Stimulated activated CD4-positive, alpha-beta T cell treated with anti-CD3 and anti-CD28 coated beads, Interleukin-2, amount 100 ng/mL, for 4 hours (primary cell): ENCODE measurements at regions not wholly inside any gene's neighbourhood (a gene's known extent, or its start where the extent isn't known, plus 50 kb on each side); places are given as distances from the start of the nearest gene placed in this dataset.
"Not testable (repeated sequence)": the region's sequence is repeated elsewhere in the genome, so short reads cannot be mapped to it uniquely, and the experiment has no call there.

ENCODE experiments used
- DNase-seq: peaks from one replicate; pipeline ENCODE4 v3.0.0-alpha.2; 2020; ENCODE audit warnings: low read depth

DNA sequence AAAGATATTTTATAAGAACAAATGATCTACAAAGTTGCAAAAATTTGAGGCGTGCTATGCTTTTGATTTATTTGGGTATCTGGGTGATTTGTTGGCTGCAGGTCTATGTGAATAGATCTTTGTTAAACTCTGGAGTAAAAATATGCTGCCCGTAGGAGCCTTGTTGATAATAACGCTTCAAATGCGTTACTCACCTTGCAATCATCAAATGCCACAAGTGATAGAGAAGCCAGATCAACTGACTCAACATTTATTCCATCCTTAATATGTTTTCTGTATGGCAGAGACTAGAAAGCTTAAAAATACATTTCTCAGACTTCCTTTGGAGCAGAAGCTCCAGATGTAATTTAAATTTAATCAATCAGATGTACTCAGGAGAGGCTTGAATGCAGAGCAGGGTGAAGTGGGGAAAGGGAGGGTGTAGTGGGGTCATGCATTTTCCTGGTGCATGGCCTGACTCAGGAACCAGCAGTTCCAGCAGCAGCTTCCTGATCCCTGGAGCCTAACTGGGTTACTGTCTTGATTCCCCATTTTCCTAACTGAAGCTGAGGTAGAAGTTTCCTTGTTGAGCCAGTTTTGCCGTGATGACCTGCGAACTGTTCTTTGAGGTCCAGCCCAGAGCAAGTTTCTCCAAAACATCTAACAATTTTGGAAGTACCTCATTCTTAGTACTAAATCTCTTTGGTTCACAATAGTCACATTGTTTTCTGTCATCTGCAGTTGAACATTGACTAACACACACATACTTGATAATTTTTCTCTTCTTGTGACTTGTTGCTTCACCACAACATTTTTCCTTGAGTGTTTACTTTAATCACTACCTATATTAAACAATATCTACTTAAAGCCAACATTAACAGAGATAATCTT is 284.7 kb upstream of the CWC22 start:
- no peak for DNase-seq

DNA sequence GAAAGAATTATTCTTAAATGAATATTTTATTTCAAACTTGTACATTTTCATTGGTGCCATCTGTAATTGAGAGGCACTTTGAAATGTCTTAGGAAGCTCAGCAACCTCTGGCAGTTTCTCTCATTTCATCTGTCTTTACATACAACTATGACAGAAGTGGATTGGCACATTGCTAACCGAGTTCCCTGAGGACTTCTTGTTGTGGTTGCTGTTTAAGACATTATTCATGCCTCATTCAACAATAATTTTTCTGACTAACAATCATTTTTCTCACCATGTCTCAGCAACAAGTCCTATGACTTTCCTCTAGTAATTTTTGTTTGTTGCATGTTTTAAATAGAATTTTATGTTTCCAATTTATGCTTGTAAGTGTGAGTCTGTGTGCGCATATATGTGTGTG is 284.0 kb upstream of the CWC22 start:
- DNase-seq: no peak

DNA sequence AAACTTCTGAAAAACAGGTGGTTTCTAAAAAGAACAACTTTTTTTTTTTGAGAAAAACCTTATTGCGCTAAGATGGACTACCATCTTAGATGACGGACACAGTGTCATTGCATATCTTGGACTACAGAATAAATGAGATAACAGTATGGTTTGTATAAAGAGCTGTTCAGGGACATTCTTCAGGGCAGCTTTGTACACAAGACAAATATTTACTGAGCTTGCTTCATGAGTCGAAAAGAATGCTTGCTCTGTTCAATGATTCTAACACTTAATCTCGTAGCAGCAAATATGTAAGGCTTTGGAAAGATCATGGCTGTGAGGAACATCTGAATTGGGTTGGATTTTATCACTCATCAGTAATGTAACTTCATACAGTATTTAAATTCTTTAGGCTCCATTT is 282.5 kb upstream of the CWC22 start:
- DNase-seq: no peak

DNA sequence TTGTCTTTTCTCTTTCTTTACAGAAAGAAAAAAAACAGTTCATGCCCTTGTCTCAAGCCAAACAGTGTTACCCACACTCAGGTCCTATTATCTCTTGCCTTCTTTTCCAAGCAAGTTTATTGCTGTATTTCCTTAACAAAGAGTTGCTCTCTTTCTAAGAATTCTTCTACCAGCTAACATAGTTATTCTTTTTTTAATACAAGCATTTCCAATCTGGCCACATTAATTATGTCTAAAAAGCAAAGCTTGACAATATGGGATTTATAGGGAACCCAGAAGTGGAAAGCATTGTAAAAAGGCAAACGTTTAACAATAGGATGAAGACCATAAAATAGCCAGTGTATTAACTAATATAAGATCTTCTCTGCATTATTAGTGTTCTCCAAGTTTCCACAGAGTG is 272.5 kb upstream of the CWC22 start:
- no peak for DNase-seq

DNA sequence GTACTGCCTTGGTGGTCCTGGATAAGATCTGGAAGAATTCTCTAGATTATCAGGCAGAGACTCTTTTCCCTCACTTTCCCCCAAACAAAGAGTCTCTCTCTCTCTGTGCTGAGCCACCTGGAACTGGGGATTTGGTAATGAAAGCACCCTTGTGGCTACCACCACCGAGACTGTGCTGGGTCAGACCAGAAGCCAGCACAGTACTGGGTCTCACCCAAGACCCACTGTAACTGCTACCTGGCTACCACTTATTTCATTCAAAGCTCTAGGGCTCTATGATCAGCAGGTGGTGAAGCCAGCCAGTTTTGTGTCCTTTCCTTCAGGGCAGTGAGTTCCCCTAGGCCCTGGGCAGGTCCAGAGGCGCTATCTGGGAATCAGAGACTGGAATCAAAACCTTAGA is 269.6 kb upstream of the CWC22 start:
- DNase-seq: no peak

DNA sequence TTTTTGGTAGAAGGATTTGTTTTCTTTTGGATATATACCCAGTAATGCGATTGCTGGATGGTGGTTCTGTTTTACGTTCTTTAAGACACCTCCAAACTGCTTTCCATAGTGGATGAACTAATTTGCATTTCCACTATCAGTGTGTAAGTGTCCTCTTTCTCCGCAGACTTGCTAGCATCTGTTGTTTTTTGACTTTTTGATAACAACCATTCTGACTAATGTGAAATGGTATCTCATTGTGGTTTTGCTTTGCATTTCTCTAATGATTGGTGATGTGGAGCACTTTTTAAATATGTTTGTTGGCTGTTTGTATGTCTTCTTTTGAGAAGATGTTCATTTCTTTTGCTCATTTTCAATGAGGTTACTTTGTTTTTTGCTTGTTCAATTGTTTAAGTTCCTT is 260.9 kb upstream of the CWC22 start:
- DNase-seq: no peak

DNA sequence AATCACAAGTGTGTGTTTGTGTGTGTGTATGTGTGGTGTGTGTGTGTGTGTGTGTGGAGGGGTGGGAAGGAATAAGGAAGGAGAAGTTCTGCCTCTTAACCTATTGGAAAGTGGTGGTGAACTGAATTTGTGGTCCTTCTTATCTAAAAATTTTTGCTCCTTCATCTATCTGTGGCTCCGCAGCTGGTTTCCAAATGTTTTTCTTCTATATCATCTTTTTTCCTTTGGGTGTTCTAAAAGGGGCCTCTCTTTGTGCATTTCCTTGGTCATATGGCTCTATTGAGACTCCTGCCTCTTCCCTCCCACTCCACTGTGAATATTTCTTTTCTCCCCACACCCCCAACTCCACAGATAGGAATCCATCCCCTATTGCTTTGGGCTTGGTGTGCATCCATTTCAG is 254.9 kb upstream of the CWC22 start:
- no peak for DNase-seq

DNA sequence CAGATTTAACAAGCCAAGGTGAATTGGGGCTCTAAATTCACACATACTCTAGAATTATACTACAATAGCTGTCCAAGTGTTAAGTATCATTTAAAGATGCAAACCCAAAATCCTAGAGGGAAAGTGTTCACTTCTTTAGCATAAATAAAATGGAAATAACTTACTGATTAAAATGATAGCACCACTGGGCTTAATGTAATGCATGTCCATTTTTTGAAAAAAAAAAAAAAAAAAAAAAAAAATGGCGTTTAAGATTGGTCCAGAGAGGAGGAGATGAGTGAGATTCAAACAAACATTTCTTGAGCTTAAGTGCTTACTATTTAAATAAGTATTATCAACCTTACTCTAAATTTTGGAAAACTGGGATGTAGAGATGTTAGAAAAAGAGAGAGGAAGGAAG is 251.5 kb upstream of the CWC22 start:
- no peak for DNase-seq

DNA sequence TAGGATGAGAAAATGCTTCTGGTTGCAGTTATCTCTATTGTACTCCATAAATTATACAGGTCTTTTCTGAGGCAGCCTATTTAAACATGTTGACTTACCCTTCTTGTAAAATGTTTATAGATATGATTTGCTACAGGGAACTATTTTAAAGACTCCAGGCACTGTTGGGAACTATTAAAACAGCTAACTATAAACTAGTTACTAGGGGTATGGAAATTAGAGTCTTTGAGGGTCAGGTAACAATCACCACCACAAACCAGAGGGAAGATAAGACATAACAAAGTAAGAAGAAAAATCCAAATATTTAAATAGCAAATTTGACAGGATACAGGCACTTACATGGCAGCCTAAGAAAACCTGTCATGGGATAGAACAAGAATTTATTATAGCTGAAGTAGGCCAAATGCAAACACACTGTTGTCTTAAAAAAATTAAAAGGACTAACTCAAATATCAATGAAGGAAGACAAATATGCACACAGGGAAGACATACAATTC is 251.0 kb upstream of the CWC22 start:
- no peak for DNase-seq

DNA sequence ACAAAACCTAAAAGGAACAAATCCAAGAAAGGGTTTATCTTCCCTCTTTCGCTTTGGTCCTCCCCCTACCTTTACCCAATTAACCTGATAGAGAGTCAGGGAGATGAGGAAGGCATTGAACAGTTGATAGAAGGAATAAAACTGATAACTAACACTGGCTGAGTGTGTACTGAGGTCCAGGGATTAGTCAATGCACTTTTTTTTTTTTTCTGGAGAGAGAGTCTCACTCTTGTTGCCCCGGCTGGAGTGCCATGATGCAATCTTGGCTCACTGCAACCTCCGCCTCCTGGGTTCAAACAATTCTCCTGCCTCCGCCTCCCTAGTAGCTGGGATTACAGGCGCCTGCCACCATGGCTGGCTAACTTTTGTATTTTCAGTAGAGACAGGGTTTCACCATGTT is 250.2 kb upstream of the CWC22 start:
- no peak for DNase-seq

DNA sequence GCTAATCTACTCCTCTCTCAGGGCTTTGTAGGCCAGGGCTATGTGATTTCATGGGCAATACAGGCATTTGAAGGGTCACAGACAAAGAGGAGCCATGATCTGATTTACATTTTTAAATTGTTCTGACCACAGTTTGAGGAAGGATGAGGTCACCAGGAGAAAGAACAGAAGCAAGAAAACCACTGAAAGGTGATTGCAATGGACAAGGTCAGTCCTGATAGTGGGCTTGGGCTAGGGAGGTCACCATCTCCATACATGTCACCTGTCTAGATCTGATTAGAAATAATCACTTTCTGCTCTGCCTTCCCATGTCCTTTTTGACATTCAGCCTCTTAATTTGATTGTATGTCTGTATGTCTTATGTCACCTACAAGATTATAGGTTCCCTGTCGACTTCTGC is 248.9 kb upstream of the CWC22 start:
- DNase-seq: no peak

DNA sequence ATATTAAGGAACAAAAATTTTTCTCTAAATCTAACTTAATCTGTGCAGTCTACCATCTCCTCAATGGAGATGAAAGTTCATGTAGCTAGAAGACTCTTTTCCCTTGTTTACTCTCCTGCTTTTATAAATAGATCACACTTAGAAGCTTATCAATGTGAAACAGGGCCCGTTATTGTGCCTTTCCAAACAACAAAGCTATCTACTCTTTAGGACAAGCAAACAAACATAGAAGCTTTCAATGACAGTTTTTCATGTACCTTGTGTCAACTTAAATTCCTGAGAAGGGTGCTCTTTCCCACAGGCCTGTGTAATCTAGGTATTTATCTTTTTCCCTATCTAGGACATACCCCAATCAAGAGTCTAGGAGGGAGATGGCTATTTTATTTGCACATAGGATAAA is 247.8 kb upstream of the CWC22 start:
- DNase-seq: no peak

DNA sequence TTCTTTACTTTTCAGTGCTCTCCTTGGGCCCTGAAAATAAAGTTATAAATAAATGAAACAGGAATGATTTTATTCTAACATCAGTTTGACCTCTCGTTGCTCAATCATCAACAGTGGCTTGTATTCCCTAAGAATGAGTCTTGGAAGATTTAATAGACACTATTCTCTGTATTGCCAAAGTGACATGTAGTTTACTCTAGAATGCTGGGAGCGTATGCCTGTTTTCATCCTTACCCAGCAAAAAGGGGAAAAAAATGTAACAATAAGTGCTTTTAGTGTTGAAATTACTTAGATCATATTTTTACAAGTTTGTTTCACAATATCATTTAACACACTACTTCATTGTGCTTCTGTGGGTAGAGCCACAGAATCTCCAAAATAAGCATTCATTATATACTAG is 240.6 kb upstream of the CWC22 start:
- no peak for DNase-seq

DNA sequence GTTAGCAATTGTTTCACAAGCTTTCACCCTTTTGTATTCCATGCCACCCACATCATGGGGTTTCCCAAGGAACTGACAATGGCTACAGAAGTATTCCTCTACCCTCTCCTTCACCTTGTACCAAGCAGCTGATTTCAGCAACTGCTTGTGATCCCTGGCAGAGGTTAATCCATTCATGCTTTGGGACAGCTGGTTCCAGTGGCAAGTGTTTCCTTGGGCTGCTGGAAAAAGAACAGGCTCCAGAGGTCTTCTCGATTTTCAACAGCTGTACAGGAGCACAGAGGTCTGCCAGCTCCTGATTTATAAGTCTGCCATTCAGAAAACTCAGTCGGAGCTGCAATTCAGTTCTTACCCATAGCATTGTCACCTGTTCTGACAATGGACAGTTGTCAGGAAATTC is 239.2 kb upstream of the CWC22 start:
- no peak for DNase-seq

DNA sequence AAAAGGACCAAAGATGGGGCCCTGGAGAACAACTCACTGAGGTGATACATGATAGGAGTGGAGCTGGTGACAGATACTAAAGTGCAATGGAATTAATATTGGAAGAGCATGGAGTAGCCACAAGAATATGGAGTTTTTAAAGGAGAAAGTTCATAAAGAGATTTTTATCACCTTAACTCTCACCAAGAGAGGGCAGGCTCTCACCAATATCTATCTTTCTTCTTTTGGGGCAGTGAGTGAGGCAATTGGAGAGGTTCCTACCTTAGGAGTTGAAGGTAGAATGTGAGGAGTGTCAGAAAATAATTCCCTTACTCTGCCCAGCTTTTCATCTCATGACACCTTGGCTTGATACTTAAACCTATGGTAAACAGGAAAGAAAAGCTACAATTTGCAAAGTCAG is 233.7 kb upstream of the CWC22 start:
- DNase-seq: no peak

DNA sequence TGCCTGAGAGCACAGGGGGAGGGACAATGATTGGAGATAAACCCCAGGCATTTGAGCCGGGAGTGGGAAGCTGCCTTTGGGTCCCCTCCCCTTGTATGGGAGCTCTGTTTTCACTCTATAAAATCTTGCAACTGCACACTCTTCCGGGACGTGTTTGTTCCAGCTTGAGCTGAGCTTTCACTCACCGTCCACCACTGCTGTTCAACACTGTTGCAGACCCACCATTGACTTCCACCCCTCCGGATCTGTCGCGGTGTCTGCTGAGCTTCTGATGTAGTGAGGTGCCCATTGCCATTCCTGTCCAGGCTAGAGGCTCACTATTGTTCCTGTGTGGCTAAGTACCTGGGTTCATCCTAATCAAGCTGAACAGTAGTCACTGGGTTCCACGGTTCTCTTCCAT is 231.6 kb upstream of the CWC22 start:
- DNase-seq: no peak

DNA sequence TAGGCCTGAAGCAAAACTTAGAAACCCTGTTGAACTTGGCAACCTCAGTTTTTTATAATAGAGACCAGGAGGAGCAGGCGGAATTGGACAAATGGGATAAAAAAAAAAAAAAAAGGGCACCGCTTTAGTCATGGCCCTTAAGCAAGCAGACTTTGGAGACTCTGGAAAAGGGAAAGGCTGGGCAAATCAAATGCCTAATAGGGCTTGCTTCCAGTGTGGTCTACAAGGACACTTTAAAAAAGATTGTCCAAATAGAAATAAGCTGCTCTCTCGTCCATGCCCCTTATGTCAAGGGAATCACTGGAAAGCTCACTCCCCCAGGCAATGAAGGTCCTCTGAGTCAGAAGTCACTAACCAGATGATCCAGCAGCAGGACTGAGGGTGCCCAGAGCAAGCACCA is 229.0 kb upstream of the CWC22 start:
- DNase-seq: not testable (repeated sequence)

DNA sequence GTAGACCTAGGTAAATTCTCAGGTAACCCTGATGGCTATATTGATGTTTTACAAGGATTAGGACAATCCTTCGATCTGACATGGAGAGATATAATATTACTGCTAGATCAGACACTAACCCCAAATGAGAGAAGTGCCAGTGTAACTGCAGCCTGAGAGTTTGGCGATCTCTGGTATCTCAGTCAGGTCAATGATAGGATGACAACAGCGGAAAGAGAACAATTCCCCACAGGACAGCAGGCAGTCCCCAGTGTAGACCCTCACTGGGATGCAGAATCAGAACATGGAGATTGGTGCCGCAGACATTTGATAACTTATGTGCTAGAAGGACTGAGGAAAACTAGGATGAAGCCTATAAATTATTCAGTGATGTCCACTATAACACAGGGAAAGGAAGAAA is 228.4 kb upstream of the CWC22 start:
- DNase-seq: not testable (repeated sequence)

DNA sequence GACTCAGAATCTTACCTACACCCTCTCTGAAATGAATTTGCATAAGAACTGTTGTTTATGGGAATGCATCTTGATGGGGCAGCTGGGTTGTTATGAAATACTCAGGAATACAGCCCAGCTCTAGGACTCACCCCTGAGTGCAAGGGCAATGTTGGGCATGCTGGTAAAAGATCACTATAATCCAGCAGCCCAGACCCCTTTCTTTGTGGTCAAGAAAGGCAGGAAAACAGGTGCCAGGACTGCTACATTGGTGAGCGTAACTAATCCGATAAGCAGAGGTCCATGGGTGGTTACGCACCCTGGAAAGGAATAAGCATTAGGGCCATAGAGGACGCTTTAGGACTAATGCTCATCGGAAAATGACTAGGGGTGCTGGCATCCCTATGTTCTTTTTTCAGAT is 227.9 kb upstream of the CWC22 start:
- DNase-seq: not testable (repeated sequence)

DNA sequence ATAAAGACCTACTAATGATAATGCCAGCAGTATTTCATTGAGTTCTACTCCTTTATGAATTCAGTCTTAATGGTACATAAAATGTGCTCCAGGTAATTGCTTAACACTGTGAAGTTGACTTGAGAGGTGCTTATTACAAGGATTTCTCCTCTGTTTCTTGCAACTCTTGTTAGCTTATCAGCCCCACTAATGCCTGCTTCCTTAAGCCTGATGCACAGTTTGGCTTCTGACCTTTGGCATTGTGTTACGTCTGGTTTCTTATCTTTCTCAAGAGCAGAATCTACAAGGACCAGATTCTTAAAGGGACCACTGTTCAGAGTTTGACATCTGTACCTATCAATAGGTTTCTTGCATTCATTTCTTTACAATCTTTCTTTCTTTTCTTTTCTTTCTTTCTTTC is 223.9 kb upstream of the CWC22 start:
- DNase-seq: no peak

DNA sequence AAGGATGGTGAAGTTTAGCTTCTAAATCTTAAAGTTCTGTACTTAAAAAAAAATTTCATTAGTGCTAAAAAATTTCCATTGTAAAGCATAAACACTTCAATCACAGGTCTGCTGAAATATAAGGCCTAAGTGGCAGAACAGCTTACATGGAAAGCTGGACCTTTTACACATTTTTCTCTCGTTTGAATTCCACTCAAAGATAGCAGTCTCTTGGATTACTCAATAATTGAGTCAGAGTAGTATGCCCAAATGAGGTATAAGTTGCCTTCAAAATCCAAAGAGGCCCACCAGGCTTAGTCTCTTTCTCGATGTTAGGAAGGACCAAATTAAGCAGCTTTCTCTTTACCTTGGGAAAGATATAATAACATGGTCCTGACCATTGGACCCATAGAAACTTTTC is 220.4 kb upstream of the CWC22 start:
- DNase-seq: no peak

DNA sequence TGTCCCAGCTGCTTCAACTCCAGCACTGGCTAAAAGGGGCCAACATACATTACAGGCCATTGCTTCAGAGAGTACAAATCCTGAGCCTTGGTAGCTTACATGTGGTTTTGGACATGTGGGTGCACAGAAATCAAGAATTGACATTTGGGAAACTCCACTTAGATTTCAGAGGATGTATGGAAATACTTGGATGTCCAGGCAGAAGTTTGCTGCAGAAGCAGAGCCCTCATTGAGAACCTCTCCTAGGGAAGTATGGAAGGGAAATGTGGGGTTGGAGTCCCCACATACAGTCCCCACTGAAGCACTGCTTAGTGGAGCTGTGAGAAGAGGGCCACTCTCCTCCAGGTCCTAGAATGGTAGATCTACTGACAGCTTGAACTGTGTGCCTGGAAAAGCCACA is 218.0 kb upstream of the CWC22 start:
- no peak for DNase-seq

DNA sequence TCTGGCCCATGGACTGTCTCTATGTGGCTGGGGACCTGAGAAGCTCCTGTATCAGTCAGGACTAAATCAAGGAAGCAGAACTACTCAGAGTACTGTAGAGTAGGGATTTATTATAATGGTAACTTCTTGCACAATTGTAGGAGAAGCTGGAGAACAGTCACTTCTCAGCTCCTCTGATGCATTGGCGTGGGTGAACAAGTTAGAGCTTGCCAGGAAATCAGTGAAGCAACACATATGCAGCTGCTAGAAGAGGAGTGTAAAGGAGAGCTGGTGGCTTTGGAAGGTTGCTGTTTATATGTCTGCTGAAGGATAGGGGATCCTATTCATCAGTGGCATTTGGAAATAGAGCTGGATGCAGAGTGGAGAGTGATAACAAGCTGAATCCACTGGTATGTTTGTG is 215.5 kb upstream of the CWC22 start:
- no peak for DNase-seq

DNA sequence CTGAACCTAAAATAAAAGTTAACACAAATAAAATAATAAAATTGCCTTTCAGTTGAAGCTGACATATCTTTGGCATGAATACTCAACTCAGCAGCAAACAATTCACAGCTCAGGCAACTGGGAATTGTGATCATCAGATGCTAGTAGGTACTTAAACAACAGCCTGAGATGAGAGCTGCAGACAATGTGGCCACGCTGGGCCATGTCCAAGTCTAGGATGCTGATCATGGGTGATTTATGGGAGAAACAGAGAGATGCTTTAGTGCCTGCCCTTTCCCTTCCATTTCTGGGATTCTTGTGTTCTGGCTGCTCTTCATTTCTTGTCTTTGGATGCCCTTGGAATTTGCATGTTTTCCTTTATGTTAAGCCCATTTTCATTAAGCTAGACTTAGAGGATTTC is 212.4 kb upstream of the CWC22 start:
- DNase-seq: no peak
